HCT116 (cell line): ENCODE measurements at regions not wholly inside any gene's neighbourhood (a gene's known extent, or its start where the extent isn't known, plus 50 kb on each side); places are given as distances from the start of the nearest gene placed in this dataset.
A peak's percentile ranks its signal among the peaks of the same experiment; 100 is the strongest.

ENCODE experiments used
- ATAC-seq: fragments of 200-7000 bp; cut with Tn5 transposase; 2 replicates; pipeline ENCODE4 v1.9.1; 2020; ENCODE audit warnings: mild to moderate bottlenecking, moderate library complexity
- BruUV-seq: library from RNA; stranded (reverse); fragments of 400-500 nt; replicated peaks from 2 replicates; lab custom pipeline; 2021; lab: Mats Ljungman, UMichigan
- CTCF ChIA-PET: fragments of 300-600 bp; sonication (Branson Sonifier 250); formaldehyde crosslinking; loops from one replicate; lab custom pipeline; 2021; ENCODE audit warnings: antibody characterized with exemption; lab: Charles Lee
- POLR2A ChIA-PET: fragments of 300-600, 350-600 bp; sonication (Branson Sonifier 250); formaldehyde crosslinking; loops from one replicate; lab custom pipeline; 2021; ENCODE audit warnings: antibody characterized with exemption; lab: Charles Lee
- RAD21 ChIA-PET, 2 experiments: fragments of 300-600 bp; sonication (Branson Sonifier 250); formaldehyde crosslinking; loops; one replicate each; lab custom pipeline; 2023; ENCODE audit warnings: low total read pairs in 2 of 2; ENCODE audit not compliant: uncharacterized antibody in 2 of 2, unreplicated experiment in 2 of 2, low non-redundant PET in 1 of 2; lab: Charles Lee
- DNase-seq: peaks from one replicate; pipeline ENCODE4 v3.0.0-alpha.2; 2010; ENCODE audit warnings: low read depth, low spot score
- H2AFZ ChIP-seq: fragments of 200-600 bp; shearing (Covaris generic), sonication (generic); 2 replicates; pipeline ENCODE4 v1.6.1; 2017; ENCODE audit warnings: low read depth, mixed run types, mixed read lengths, antibody characterized with exemption, low read length; ENCODE audit not compliant: poor library complexity, severe bottlenecking
- H3K27ac ChIP-seq: 2 replicates; pipeline ENCODE4 v1.5.1; 2012; ENCODE audit warnings: low read depth, low read length
- H3K27me3 ChIP-seq: fragments of 200-600 bp; sonication (generic); 2 replicates; pipeline ENCODE4 v1.6.1; 2016; ENCODE audit warnings: mixed run types, low read length, mixed read lengths; ENCODE audit not compliant: insufficient read depth
- H3K36me3 ChIP-seq, 2 experiments: fragments of 200-500 bp in 1 of 2; fragments of 200-600 bp in 1 of 2; sonication (Bioruptor generic) in 1 of 2; sonication (generic) in 1 of 2; 2 replicates each; pipeline versions ENCODE4 v1.5.1 to v1.6.1; 2014 to 2016; ENCODE audit warnings: low read length in 2 of 2, inconsistent platforms in 1 of 2, mixed read lengths in 1 of 2, mixed run types in 1 of 2; ENCODE audit not compliant: insufficient read depth in 2 of 2, control insufficient read depth in 1 of 2
- H3K4me1 ChIP-seq, 2 experiments: fragments of 200-600 bp in 1 of 2; sonication (generic) in 1 of 2; 2 replicates each; pipeline versions ENCODE4 v1.5.1 to v1.6.1; 2012 to 2017; ENCODE audit warnings: low read length in 2 of 2, inconsistent platforms in 1 of 2, mild to moderate bottlenecking in 1 of 2, mixed read lengths in 1 of 2, mixed run types in 1 of 2, moderate library complexity in 1 of 2; ENCODE audit not compliant: insufficient read depth in 2 of 2, control insufficient read depth in 1 of 2
- H3K4me2 ChIP-seq: fragments of 200-600 bp; sonication (generic); 2 replicates; pipeline ENCODE4 v1.6.1; 2017; ENCODE audit warnings: mixed run types, low read length, mixed read lengths
- H3K4me3 ChIP-seq, 2 experiments: fragments of 200-600 bp in 1 of 2; sonication (generic) in 1 of 2; replicated peaks in 1 of 2; 2 replicates each; pipeline ENCODE4 v1.5.1; 2011 to 2016; ENCODE audit warnings: low read length in 2 of 2, control low read depth in 1 of 2, low read depth in 1 of 2, mild to moderate bottlenecking in 1 of 2, mixed read lengths in 1 of 2, mixed run types in 1 of 2
- H3K79me2 ChIP-seq: fragments of 200-600 bp; sonication (generic); 2 replicates; pipeline ENCODE4 v1.6.1; 2017; ENCODE audit warnings: mild to moderate bottlenecking, mixed run types, low read length, moderate library complexity, mixed read lengths; ENCODE audit not compliant: insufficient read depth
- H3K9ac ChIP-seq: fragments of 200-600 bp; sonication (generic); 2 replicates; pipeline ENCODE4 v1.6.1; 2016; ENCODE audit warnings: low read length, mixed read lengths
- H3K9me2 ChIP-seq: fragments of 200-600 bp; sonication (generic), shearing (Covaris generic); 2 replicates; pipeline ENCODE4 v1.6.1; 2017; ENCODE audit warnings: mixed run types, mild to moderate bottlenecking, moderate library complexity; ENCODE audit not compliant: insufficient read depth
- H3K9me3 ChIP-seq, 2 experiments: fragments of 200-500 bp in 1 of 2; fragments of 200-600 bp in 1 of 2; sonication (Bioruptor generic) in 1 of 2; sonication (generic) in 1 of 2; 2 replicates each; pipeline ENCODE4 v1.6.1; 2014 to 2017; ENCODE audit warnings: low read length in 2 of 2, mixed read lengths in 2 of 2, inconsistent platforms in 1 of 2, low read depth in 1 of 2, mild to moderate bottlenecking in 1 of 2, mixed run types in 1 of 2, moderate library complexity in 1 of 2; ENCODE audit not compliant: control insufficient read depth in 1 of 2, insufficient read depth in 1 of 2
- H4K20me1 ChIP-seq: fragments of 200-600 bp; sonication (generic), shearing (Covaris generic); 2 replicates; pipeline ENCODE4 v1.6.1; 2017; ENCODE audit warnings: mixed run types, mild to moderate bottlenecking, moderate library complexity; ENCODE audit not compliant: insufficient read depth
- ATF3 ChIP-seq: IDR thresholded peaks from 2 replicates; pipeline ENCODE4 v1.6.1; 2012
- CTCF ChIP-seq, 3 experiments: fragments of 200-600 bp in 1 of 3; sonication (generic) in 1 of 3; IDR thresholded peaks in 2 of 3; conservative IDR thresholded peaks in 1 of 3; 2 replicates each; pipeline ENCODE4 v1.5.1; 2012 to 2017; ENCODE audit warnings: low read depth in 2 of 3, low read length in 2 of 3, antibody characterized with exemption in 1 of 3, borderline replicate concordance in 1 of 3, control low read depth in 1 of 3, mild to moderate bottlenecking in 1 of 3, mixed read lengths in 1 of 3, mixed run types in 1 of 3, moderate library complexity in 1 of 3; ENCODE audit not compliant: insufficient read depth in 1 of 3
- EZH2phosphoT487 ChIP-seq: fragments of 200-600 bp; IDR thresholded peaks from 2 replicates; pipeline ENCODE4 v1.6.1; 2018; ENCODE audit warnings: antibody characterized with exemption, borderline replicate concordance
- RAD21 ChIP-seq: IDR thresholded peaks from 2 replicates; pipeline ENCODE4 v1.6.1; 2012; ENCODE audit warnings: low read depth, mild to moderate bottlenecking
- intact Hi-C: fragments of 100-400 bp; cut with micrococcal nuclease; formaldehyde crosslinking; loops from 2 replicates; pipeline ENCODE4 v1.10.0; 2022
- TF ChIP-seq, protein P1 (sequence below): IDR thresholded peaks from 2 replicates; pipeline ENCODE4 v1.6.1; 2012; ENCODE audit warnings: low read depth

- Histone ChIP-seq H3K4me1 (no peaks in the 10 kb centered on the region), H3K27ac (no peak overlapping the region), H4K20me1 (no peaks in the 10 kb centered on the region), H3K4me3 (no peak overlapping the region), H3K79me2 (no peaks in the 10 kb centered on the region), H2AFZ (no peak overlapping the region), H3K4me2 (no peak overlapping the region), H3K27me3 (peaks cover 14% of the 10 kb centered on the region; the same call in 1 of the 2 replicates), H3K9me2 (no peaks in the 10 kb centered on the region), H3K36me3 (no peaks in the 10 kb centered on the region), H3K9me3 (no peaks in the 10 kb centered on the region), H3K9ac (no peak overlapping the region)
- ChIA-PET RAD21 (no interaction called here), CTCF (interaction anchor here (2.4 kb wide), 1 partner anchor 137 kb away, joined by 10 read pairs; no protein-coding TSS in a partner anchor), POLR2A (no interaction called here)
- 0 out of 6 replicates have a peak, but pooled peaks of 1 of the 3 experiments have one; percentile 18 for TF ChIP-seq CTCF (IDR thresholded peaks at IDR 0.05 in 2 of 3, conservative IDR thresholded peaks at IDR 0.05 in 1 of 3; ENCODE audit: borderline replicate concordance in 1 of 3, insufficient read depth in 1 of 3, low read depth in 2 of 3, low read length in 2 of 3)
- no peak for TF ChIP-seq EZH2phosphoT487
- TF ChIP-seq RAD21, result peak; percentile 36
- TF ChIP-seq ATF3, result no peak
- TF ChIP-seq, protein P1, sequence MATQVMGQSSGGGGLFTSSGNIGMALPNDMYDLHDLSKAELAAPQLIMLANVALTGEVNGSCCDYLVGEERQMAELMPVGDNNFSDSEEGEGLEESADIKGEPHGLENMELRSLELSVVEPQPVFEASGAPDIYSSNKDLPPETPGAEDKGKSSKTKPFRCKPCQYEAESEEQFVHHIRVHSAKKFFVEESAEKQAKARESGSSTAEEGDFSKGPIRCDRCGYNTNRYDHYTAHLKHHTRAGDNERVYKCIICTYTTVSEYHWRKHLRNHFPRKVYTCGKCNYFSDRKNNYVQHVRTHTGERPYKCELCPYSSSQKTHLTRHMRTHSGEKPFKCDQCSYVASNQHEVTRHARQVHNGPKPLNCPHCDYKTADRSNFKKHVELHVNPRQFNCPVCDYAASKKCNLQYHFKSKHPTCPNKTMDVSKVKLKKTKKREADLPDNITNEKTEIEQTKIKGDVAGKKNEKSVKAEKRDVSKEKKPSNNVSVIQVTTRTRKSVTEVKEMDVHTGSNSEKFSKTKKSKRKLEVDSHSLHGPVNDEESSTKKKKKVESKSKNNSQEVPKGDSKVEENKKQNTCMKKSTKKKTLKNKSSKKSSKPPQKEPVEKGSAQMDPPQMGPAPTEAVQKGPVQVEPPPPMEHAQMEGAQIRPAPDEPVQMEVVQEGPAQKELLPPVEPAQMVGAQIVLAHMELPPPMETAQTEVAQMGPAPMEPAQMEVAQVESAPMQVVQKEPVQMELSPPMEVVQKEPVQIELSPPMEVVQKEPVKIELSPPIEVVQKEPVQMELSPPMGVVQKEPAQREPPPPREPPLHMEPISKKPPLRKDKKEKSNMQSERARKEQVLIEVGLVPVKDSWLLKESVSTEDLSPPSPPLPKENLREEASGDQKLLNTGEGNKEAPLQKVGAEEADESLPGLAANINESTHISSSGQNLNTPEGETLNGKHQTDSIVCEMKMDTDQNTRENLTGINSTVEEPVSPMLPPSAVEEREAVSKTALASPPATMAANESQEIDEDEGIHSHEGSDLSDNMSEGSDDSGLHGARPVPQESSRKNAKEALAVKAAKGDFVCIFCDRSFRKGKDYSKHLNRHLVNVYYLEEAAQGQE, result no peak
- DNase-seq (no peak), ATAC-seq (peak; percentile 63)
- intact Hi-C loops, result no loop called here
- no TSS peak for BruUV-seq
Observed at GRCh38 chr16:55120408-55120807, 189.7 kb downstream of the IRX5 start.
